GM08714 (cell line): ENCODE measurements at regions not wholly inside any gene's neighbourhood (a gene's known extent, or its start where the extent isn't known, plus 50 kb on each side); places are given as distances from the start of the nearest gene placed in this dataset.

Experiments
- H3K4me3 ChIP-seq: fragments of 200-500 bp; sonication (Bioruptor generic); 2 replicates; pipeline ENCODE4 v1.5.1; 2014; ENCODE audit warnings: mild to moderate bottlenecking, low read length, inconsistent platforms
- ZNF274 ChIP-seq: IDR thresholded peaks from 2 replicates; pipeline ENCODE4 v1.6.1; 2012; ENCODE audit warnings: mild to moderate bottlenecking, low read depth, low read length

DNA sequence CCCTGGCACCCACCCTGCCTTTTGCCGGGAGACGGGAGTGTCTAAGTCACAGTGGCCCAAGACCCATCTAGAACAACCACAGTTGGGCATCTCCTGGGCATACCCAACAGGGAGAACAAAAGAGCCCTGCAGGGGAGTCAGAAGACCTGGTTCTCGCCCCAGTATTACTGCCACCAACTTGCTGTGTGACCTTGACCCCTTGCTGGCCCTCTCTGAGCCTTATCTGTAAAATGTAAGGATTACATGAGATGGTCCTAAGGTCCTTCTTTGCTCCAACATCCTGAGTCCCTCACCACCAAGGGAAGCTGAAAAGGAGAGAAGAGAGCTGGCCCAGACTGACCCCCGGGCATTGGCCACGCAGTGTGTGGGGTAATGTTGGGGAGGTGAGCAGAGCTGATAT lies 119.0 kb downstream of the CCT6B start:
- TF ChIP-seq ZNF274 = no peak
- no peak overlapping the region for H3K4me3 ChIP-seq

DNA sequence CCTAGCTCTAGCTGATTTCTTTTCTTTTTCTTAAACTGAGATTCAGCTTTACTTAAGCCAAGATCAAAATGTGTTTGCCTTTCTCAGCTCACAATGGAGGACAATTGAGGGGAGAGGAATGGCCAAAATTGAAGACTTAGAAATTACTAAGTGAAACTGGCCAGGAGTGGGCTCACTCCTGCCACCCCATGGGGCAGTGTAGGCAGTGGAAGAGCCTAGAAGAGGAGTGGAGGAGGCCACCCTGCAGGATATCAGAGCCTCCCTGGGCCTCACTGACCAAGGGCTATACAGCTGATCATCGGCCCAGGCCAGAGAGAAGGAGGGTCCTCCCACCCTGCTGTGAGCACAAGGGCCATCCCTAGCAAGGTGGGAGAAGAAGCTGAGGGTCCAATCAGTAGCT lies 119.8 kb downstream of the CCT6B start:
- no peak for TF ChIP-seq ZNF274
- H3K4me3 ChIP-seq = no peak overlapping the region

DNA sequence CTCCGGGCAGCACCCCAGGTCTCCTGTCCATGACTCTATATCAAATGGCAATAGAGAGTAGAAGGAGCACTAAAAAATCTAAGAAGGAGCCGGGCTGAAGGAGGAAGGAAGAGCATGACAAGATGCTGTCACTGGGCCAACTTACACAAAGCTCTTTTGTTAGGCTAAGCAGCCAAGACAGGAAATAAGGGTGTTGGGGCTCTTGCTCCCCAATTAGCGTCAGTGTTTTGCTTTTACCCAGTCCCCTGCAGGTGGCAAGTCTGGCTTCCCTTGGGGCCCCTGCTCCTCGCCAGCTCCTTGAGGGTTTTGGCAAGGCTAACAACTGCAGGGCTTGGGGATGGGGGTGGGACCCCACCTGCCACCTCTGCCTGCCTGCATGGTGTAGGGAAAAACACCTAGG lies 120.5 kb downstream of the CCT6B start:
- no peak overlapping the region for H3K4me3 ChIP-seq
- no peak for TF ChIP-seq ZNF274

DNA sequence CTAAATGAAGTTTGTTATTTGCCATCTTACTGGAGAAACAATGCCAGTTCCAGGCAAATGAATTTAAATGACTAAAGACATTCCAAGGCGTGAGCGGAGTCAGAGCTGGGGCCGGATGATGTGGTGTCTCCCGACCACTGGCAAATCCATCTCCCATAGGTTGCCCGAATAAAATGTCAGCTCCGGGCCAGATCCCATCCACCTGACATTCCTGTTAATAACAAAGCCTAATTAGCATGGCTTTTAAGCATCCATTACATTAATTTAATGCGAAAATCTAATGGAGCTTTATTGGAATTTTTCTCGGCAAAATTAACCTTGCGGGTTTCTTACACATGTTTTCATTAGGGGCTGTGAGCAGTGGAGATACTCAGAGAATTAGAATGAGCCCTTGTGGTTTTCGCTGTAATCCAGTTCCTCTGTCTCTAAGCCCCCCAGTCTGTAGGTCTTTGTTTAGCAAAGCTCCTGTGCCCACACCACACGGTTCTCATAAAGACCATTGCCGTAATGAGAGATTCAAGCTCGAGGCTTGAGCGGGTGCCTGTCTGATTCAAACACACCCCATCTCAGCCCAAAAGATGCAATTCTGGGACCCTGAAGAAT lies 123.3 kb downstream of the CCT6B start:
- TF ChIP-seq ZNF274 = no peak

DNA sequence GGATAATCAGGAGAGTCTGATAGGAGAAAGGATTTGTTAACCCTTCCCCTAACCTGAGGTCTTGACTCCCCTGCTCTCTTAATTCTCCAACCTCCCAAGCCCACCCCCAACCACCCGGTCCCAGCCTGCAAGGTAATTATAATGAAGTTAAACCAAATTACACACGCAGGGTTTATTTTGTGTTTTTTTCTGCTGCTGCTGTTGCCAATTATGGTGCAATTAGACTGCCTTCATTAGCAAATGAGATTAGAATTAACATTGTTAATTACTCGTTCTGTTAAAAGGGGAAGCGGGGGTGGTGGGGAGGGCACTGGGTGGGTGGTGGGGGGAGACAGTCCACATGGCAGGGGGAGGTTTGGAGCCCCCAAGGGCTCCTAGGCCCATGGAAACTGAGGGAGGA lies 128.9 kb downstream of the CCT6B start:
- TF ChIP-seq ZNF274 = no peak
- H3K4me3 ChIP-seq = no peak overlapping the region

More for the DNA sequence above, 123.3 kb downstream of the CCT6B start:
- no peak overlapping the region for H3K4me3 ChIP-seq

DNA sequence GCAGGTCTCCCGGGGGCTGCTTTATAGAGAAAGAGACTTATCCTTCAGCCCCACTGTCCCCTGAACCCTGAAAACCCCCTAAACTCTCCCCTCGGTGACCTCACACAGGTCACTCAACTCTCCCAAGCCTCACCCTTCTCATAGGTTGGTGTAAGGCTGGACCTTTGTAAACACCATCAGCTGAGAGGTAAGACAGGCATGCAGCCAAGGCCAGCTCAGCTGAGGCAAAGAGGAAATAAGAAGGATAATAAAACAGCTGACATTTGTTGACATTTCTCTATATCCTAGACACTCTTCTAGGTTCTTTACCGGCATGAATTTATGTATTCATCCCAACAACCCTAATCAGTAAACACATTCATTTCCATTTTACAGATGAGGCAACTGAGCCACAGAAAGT lies 134.3 kb downstream of the CCT6B start:
- no peak overlapping the region for H3K4me3 ChIP-seq
- no peak for TF ChIP-seq ZNF274

DNA sequence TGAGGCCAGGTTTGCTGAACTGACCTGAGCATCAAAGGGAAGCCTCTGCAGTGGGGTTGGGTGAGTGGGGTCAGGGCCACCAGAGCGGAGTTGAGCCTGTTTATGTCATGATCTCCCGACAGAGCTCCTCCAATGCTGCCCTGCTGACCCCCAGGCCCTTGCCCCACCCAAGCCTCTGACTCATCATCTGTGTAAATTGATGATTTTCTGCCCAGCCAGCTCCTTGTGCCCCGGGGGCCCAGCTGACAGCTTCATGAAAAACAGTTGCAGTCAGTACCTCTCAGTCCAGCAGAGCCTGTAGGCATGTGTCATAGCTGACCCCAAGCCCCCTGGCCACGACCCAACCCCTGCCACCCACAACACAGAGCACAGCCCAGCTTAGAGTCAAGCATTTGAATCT lies 134.9 kb downstream of the CCT6B start:
- H3K4me3 ChIP-seq = no peak overlapping the region
- TF ChIP-seq ZNF274 = no peak

DNA sequence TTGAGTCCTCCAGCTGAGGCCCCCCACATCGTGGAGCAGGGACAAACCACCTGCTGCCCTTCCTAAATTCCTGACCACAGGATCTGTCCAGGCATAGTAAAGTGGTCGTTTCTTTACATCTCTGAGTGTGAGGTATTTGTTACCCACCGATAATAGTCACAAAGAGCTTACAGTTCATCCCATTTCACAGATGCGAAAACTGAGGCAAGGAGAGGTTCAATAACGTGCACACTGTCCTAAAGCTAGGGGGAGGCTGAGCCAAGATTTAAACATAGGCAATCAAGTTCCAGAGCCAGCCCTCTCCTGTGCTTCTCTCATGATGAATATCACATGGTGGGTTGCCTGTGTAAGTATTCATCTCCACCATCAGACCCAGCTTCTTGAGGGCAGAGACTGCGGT lies 135.4 kb downstream of the CCT6B start:
- H3K4me3 ChIP-seq = no peak overlapping the region
- no peak for TF ChIP-seq ZNF274

DNA sequence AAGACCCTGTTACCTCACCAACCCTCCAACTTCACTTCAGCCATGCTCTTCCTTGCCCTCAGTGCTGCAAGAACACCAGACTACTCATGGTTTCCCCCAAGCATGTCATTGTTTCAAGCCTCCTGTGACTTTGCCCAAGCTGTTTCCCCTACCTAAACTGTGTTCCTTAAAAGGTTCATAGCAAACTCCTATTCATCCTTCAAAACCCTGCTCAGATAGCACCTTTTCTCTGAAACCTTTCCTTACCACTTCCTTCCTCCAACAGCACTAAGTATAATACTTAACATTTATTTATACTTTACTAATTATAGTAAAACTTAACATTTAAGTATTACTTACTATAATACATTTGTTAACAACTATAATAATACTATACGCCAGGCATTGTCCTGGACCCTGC lies 136.2 kb downstream of the CCT6B start:
- no peak for TF ChIP-seq ZNF274
- H3K4me3 ChIP-seq = no peak overlapping the region

DNA sequence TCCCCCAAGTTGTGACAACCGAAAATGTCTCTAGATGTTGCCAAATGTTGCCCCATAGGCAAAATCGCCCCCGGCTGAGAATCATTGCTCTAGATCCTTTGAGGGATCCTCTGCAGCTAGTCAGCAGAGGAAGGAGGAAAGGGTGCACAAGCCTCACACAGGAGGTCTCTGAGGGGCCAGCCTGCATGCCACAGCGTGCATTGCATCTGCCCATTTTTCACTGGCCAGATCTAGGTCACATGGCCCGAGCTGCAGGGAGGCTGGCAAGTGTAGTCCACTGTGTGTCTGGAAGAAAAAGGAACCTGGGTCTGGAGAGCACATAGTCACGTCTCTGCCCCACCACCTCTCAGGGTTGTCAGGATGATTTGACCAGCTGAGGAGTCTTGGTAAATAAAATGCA lies 138.2 kb downstream of the CCT6B start:
- no peak for TF ChIP-seq ZNF274
- H3K4me3 ChIP-seq = no peak overlapping the region

DNA sequence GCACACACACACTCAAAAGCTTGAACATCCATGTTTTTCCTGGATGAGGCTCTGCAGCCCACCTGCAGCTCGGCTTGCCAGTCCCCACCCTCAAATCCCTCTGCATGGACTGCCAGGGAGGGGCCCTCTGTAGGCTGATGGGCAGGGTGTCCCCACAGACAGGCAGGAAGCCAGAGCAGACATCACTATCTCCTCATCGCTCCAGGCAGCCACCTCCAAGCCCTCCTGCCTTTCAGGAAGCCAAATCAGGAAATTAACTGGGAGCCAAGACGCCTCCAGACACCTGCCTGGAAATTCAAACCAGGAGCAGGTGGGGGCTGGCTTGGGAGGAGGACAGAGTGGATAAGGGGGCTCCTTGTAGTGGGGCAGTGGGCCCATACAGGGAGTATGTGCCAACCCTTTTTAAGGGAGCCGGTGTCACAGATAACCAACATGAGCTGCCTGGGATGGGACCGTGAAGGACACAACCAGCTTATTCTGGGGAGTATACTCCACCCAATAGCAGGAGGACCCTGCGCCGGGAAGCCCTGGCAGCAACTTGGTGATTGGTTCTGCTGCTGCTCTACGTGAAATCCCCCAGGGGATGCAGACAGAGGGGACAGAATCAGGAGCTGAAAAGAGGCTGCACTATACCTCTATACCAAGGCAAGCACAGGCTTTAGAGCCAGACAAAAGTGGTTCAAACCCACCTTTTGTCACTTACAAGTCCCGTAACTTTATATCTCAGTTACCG lies 139.1 kb downstream of the CCT6B start:
- H3K4me3 ChIP-seq = no peak overlapping the region
- no peak for TF ChIP-seq ZNF274

DNA sequence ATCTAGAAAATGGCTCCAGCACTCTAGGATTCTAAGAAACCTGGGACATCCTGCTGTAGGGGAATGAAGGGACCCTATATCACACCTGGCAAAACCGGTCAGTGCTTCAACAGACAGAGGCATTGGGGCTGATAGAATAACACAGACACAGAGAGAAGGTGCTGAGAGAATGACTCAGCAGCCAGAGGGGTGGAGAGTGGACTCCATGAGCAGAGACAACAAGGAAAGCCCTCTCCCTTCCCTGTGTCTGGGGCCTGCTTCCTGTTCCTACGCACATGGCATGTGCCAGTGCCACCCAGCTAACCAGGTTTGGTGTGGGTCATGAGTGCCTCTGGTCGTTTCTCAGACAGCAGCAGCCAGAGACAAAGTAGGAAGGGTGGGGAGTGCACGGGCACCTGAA lies 140.3 kb downstream of the CCT6B start:
- H3K4me3 ChIP-seq = no peak overlapping the region
- TF ChIP-seq ZNF274 = no peak

DNA sequence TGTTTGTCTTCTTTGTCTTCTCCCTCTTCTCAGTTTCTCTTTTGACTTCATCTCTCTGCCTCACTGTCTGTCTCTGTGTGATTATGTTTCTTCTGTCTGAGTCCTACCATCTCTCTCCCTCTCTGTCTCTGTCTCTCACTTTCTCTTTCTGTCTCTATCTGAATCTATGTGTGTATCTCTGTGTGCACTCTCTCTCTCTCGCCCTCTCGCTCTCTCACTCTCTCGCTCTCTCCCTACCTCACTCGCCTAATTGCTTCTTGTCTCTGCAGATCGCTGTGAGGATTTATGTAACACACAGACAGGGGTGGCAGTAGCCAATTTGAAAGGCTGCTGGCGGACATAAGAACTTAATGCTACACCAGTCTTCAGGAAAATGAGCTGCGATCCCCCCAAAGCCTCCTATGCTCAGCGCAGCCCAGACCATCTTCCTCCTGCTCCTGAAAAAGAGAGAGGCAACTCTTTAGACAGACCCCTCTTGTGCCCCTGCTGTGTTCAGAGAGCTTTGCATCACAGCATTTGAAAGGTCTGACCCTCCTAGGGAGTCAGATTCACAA lies 140.9 kb downstream of the CCT6B start:
- H3K4me3 ChIP-seq = no peak overlapping the region
- TF ChIP-seq ZNF274 = no peak

DNA sequence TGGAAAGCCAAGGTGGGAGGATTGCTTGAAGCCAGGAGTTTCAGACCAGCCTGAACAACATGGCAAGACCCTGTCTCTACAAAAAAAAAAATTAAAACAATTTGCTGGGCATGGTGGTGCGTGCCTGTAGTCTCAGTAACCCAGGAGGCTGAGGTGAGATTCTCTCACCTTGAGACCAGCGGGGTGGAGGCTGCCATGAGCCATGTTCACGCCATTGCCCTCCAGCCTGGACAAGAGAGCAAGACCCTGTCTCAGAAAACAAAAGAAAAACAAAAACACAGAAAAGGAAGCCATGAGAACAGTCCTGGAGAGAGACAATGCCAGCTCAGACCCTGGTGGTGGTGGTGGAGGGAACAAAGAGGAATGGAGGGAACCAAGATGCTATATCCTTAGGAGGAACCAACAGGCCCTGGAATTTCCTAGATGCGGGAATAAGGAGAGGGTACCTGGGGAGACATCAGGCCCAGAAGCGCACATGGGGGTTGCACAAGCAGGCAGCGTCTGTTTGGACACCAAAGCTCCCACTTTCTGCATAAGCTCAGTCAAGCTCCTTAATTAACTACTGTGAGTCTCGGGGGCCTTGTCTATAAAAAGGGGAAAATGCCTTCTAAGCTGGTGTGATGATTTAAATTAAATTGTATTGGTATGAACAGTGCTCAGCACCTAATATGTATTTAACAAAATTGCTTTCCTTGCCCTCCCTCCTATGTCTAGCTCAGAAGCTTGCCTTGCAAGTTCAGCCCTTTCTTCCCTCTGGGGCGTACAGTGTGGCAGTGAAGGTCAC lies 143.8 kb downstream of the CCT6B start:
- H3K4me3 ChIP-seq = no peak overlapping the region
- TF ChIP-seq ZNF274 = no peak

DNA sequence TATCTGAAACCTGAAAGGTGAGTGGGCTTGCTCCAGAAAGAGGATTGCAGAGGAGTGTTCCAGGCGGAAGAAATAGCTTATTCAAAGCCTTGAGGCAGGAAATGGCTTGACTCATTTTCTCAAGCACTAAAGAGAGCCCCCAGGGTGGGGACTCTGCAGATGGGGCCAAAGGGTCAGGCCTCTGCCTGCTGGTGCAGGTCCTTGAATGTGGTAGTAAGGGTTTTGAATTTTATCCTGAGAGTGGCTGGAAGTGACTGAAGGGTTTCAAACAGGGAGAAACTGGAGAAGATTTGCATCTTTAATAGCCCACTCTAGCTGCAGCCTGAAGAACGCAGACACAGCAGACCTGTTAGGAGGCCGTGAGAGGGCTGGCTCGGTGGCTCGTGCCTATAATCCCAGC lies 144.4 kb downstream of the CCT6B start:
- TF ChIP-seq ZNF274 = no peak

DNA sequence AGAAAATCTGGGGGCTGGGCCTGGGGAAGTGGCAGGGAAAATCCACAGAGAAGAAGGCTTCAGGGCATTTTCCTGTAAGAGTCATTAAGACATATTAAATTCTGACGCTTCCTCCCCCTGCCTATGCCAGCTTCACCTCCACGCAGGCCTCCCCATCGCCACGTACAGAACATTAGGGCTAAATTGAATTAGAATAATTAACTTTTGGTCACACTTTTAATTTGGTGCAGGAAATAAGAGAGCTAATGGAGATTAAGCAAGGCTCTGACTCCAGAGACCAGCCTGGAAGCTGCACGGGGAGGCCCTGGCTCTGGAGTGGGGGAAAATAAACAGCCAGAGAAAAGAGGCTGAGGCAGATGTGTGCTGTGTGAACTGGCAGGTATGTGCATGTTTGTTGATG lies 148.0 kb downstream of the CCT6B start:
- no peak for TF ChIP-seq ZNF274
- no peak overlapping the region for H3K4me3 ChIP-seq

More for the DNA sequence above, 144.4 kb downstream of the CCT6B start:
- no peak overlapping the region for H3K4me3 ChIP-seq
